HL-60 (cell line): ENCODE measurements at regions not wholly inside any gene's neighbourhood (a gene's known extent, or its start where the extent isn't known, plus 50 kb on each side); places are given as distances from the start of the nearest gene placed in this dataset.
A peak's percentile ranks its signal among the peaks of the same experiment; 100 is the strongest.

Experiments used
- DNase-seq, 2 experiments: peaks; one replicate each; pipeline ENCODE4 v3.0.0-alpha.2; 2010 to 2020; ENCODE audit warnings: low read depth in 1 of 2, low spot score in 1 of 2
- H3K27ac ChIP-seq: fragments of 250-450 bp; sonication (Bioruptor Pico); replicated peaks from 2 replicates; pipeline ENCODE4 v1.5.1; 2020; ENCODE audit warnings: mild to moderate bottlenecking, moderate library complexity
- H3K27me3 ChIP-seq: fragments of 250-450 bp; sonication (Bioruptor Pico); 2 replicates; pipeline ENCODE4 v1.5.1; 2021; ENCODE audit warnings: mild to moderate bottlenecking, moderate library complexity; ENCODE audit not compliant: insufficient read depth, poor library complexity, severe bottlenecking
- H3K4me3 ChIP-seq: replicated peaks from 2 replicates; pipeline ENCODE4 v1.5.1; 2011; ENCODE audit warnings: mild to moderate bottlenecking, control low read depth, low read length; ENCODE audit not compliant: insufficient read depth
- GABPA ChIP-seq: IDR thresholded peaks from 2 replicates; pipeline ENCODE4 v1.6.1; 2012; ENCODE audit warnings: low read depth
- POLR2AphosphoS5 ChIP-seq: IDR thresholded peaks from 2 replicates; pipeline ENCODE4 v1.6.1; 2012; ENCODE audit warnings: low read depth
- REST ChIP-seq: IDR thresholded peaks from 2 replicates; pipeline ENCODE4 v1.6.1; 2012; ENCODE audit warnings: low read depth; ENCODE audit not compliant: insufficient replicate concordance
- SPI1 ChIP-seq: IDR thresholded peaks from 2 replicates; pipeline ENCODE4 v1.6.1; 2012; ENCODE audit warnings: low read depth, mild to moderate bottlenecking, borderline replicate concordance
- TF ChIP-seq, protein P1 (sequence below): IDR thresholded peaks from one replicate; pipeline ENCODE4 v1.5.1; 2011; ENCODE audit warnings: low read length, control low read depth, inconsistent platforms; ENCODE audit not compliant: insufficient read depth

- no peak for TF ChIP-seq GABPA
- TF ChIP-seq SPI1 = no peak
- TF ChIP-seq REST = no peak
- TF ChIP-seq, protein P1, sequence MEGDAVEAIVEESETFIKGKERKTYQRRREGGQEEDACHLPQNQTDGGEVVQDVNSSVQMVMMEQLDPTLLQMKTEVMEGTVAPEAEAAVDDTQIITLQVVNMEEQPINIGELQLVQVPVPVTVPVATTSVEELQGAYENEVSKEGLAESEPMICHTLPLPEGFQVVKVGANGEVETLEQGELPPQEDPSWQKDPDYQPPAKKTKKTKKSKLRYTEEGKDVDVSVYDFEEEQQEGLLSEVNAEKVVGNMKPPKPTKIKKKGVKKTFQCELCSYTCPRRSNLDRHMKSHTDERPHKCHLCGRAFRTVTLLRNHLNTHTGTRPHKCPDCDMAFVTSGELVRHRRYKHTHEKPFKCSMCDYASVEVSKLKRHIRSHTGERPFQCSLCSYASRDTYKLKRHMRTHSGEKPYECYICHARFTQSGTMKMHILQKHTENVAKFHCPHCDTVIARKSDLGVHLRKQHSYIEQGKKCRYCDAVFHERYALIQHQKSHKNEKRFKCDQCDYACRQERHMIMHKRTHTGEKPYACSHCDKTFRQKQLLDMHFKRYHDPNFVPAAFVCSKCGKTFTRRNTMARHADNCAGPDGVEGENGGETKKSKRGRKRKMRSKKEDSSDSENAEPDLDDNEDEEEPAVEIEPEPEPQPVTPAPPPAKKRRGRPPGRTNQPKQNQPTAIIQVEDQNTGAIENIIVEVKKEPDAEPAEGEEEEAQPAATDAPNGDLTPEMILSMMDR = no peak
- no peak for DNase-seq
- Histone ChIP-seq H3K27ac (no peak overlapping the region), H3K4me3 (no peak overlapping the region), H3K27me3 (no peaks in the 10 kb centered on the region)
Measured at GRCh38 chr9:108311745-108312144, 544.0 kb downstream of the ACTL7B start.

GRCh38 chr9:108310202-108310601 lies 545.6 kb downstream of the ACTL7B start:
- Histone ChIP-seq H3K4me3 (no peak overlapping the region), H3K27me3 (no peaks in the 10 kb centered on the region), H3K27ac (no peak overlapping the region)
- no peak for DNase-seq
- no peak for TF ChIP-seq SPI1
- no peak for TF ChIP-seq GABPA
- no peak for TF ChIP-seq REST
- no peak for TF ChIP-seq POLR2AphosphoS5
- TF ChIP-seq, protein P1 = no peak

- no peak for TF ChIP-seq REST
- TF ChIP-seq SPI1 = peak; percentile 94
- DNase-seq = peak in 1 of 2 experiments; percentile 60
Measured at GRCh38 chr9:108300306-108301287, 555.2 kb downstream of the ACTL7B start.

More at GRCh38 chr9:108300306-108301287, 555.2 kb downstream of the ACTL7B start:
- Histone ChIP-seq H3K4me3 (no peak overlapping the region), H3K27me3 (no peaks in the 10 kb centered on the region), H3K27ac (peak overlapping the region; percentile 21)
